CD4-positive, alpha-beta T cell treated with Interleukin-15 for 4 hours (primary cell): ENCODE measurements at regions not wholly inside any gene's neighbourhood (a gene's known extent, or its start where the extent isn't known, plus 50 kb on each side); places are given as distances from the start of the nearest gene placed in this dataset.
"Not testable (repeated sequence)": the region's sequence is repeated elsewhere in the genome, so short reads cannot be mapped to it uniquely, and the experiment has no call there.

Experiments used
- DNase-seq: peaks from one replicate; pipeline ENCODE4 v3.0.0-alpha.2; 2020; ENCODE audit warnings: low spot score

DNA sequence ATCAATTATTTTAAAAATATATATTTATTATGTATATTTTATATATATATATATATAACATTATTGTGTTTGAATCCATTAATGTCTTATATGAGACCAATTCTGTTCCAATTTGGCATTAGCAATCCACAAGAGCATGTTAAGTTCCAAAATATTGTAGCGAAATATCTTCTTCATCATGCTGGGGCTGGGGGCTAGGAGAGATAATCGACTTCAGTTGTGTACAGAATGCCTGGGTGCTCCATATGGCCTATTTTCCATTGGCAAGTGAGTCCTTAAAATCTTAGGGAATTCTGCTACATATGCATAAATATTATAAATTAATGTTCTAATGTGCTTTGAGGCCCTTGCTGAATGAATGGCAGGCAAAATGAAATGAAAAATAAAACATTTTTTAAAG lies 117.7 kb downstream of the PCDH7 start:
- DNase-seq, result no peak

GRCh38 chr4:30838331-30838730 lies 118.2 kb downstream of the PCDH7 start:
- DNase-seq, result no peak

DNA sequence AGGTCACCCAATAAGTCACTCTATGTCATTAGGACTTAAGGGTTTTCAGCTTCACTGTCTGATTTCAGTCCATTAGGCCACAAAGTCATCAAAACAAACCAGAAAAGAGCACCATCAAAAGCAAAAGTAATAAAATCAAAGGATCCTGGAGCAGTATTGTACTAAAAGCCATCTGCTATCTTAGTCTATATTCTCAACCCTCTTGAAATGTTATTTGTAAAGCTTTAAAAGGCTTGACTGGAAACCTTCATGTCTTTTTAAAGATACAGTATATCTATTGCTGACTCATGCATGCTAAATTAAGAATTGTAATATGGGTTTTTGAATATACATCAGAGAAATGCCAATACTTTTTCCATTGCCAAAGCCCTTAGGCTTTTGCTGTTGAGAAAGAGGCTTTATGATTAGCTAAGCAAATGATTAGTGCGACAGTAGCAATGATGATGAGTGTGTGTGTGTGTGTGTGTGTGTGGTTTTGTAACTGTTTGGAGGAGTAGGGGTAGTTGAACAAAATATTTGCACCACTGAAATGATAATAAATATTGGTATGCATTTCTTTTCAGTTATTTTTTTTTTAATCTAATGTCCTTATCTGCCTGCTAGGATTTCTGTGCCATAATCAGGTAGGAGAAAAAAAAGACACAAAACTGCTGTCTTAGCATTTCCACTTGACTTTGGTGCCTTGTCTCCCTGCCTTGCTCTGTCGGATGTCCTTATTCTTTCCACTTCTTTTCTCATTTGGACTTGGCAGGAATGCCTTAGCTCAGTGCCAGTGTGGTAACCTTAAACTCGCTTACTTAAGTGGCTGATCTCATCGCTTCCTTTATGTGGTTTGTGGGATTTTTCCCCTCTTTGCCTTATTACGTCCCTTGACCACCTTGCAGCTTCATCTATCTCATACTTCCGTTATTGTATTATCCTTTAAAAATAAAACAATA lies 119.7 kb downstream of the PCDH7 start:
- no peak for DNase-seq

- DNase-seq, result no peak
Observed at GRCh38 chr4:30840571-30840970, 120.4 kb downstream of the PCDH7 start.

DNA sequence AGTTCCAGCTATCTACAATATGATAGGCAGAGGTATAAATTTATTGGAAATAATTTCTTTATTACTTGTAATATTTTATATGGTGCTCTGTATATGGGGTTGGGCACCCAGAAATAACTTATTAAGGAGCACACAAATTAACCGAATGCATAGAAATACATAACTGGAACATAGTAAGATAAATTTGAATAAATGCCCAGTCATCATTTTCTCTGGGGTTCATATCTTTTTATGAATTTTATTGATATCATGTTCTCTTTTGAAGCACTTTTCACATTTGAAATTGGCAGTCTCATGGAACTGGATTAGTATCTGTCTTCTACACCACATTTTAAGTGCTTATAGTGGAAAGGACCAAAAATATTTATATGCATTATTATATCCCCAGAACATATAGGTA lies 122.0 kb downstream of the PCDH7 start:
- DNase-seq, result no peak

DNA sequence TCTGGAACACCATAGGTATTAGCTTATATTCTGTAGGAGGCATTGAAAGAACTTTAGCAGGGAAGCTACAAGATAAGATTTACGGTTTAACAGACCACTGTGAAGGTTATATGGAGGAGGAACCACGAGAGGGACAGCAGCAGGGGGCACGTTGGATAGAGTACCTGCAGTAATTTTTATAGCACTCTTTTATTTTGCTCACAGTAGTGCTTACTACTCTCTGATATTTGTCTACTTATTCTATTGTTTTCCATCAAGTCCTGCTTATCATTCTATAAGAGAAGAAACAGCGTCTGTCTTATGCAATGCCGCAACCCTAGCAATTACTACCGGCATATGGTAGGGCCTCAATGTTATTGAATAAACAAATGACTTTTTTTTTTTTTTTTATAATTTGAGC lies 122.5 kb downstream of the PCDH7 start:
- no peak for DNase-seq

DNA sequence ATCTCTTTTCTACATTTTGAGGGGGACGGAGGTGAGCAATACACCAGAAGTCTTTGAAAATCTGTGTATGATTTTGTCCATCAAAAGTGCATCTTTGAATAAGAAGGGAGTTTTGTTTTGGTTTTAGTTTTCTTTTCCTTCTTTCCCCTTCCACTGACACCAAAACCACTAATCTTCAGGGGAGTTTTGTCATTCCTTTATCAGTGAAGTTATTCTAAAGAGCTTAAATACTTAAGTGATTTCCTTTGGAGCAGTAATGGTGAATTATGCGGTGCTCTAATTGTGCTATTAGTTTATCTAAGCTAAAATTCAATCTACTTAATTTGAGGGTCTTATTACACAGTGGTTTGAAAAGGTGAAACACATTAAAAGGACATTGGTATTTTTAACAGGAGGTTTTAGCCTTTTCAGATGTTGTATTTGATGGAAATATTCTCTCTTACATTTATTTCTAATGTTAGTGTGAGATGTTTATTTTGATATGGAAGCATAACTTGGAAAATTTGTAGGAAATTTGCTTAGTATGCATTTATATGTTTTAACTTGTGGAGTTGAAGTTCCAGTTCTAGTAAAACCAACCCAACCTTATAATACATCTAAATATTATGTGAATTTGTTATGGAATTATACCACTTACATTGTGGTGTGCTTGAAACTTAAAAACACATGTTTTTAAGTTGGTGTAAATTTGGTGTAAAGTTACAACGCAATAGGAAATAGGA lies 124.9 kb downstream of the PCDH7 start:
- DNase-seq, result no peak

- no peak for DNase-seq
Observed at GRCh38 chr4:30847167-30847566, 127.0 kb downstream of the PCDH7 start.

- DNase-seq, result no peak
Observed at GRCh38 chr4:30847958-30848357, 127.8 kb downstream of the PCDH7 start.

DNA sequence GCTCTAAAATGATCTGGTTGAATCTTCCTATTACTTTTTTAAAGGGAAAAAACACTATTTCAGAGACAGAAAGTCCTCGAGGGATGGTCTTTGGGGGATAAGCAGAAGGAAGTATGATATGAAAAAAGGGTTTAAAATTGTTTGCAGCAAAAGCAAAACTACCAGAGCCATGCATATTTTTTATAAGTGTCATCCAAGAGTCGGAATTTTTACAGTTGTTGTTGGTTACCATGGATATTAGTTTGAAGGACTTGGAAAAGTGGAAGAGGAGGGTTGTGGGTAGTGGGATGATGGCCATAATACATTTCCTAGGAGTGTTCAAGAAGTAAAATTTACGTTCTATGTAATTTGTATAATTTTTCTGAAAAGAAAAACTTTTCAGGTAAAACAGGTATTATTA lies 134.4 kb downstream of the PCDH7 start:
- no peak for DNase-seq

DNA sequence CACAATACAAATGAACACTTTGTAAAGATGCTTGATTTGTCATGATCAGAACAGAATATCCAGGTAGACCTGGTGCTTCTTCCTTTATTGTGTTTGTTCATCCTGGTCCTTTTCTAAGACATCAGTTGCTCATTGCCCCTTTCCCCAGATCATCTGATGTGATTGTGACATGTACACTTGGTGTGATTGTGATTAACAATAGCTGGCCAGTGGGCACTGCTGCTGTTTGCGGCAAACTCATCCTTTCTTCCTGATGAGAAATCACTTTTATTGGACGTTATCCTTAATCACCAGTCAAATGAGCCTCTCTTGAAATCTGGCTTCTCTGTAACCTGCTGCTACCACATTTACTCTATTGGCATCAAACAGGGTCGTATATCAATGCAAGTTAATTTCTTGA lies 135.1 kb downstream of the PCDH7 start:
- DNase-seq, result no peak

GRCh38 chr4:30856795-30857564 lies 136.8 kb downstream of the PCDH7 start:
- DNase-seq, result no peak

DNA sequence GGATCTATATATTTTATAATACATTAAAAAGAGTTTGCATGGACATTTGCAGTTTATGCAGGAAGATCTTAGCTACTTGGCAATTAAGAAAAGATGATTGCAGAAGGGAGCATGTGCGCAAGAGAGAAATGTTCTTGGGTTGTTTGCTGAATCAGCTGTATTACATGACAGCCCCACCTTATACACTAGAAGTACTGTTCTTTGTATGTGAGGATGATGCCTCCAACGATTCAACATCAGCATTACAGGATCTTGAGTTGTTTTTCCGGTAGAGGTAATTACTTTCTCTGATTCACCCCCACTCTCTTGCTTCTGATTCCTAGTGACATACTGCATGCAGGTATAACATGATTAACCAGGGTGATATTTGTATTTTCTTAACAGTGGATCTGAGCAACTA lies 140.8 kb downstream of the PCDH7 start:
- DNase-seq, result no peak

GRCh38 chr4:30862196-30862595 lies 142.0 kb downstream of the PCDH7 start:
- no peak for DNase-seq

DNA sequence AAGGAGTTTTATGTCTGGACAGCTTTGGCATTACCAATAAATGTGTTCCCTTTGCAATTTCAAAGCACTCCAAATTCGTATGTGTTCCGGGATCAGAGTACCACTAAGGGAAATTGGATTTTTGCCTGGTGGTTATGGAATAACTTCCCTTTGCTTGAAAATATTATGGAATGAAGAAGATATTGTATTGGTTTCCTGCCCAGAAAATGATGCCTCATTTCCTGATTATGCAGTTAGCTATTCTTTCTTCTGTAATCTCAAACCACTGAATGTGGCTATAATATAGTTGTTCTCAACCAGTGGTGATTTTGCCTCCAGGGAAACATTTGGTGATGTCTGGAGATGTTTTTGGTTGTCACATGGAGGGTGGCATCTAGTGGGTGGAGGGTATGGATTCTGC lies 142.9 kb downstream of the PCDH7 start:
- DNase-seq, result no peak

GRCh38 chr4:30865691-30866090 lies 145.5 kb downstream of the PCDH7 start:
- no peak for DNase-seq

- no peak for DNase-seq
Observed at GRCh38 chr4:30866346-30866745, 146.2 kb downstream of the PCDH7 start.

GRCh38 chr4:30866907-30867306 lies 146.7 kb downstream of the PCDH7 start:
- no peak for DNase-seq

GRCh38 chr4:30867427-30867826 lies 147.3 kb downstream of the PCDH7 start:
- DNase-seq, result no peak

- DNase-seq, result no peak
Observed at GRCh38 chr4:30868111-30868895, 148.1 kb downstream of the PCDH7 start.

DNA sequence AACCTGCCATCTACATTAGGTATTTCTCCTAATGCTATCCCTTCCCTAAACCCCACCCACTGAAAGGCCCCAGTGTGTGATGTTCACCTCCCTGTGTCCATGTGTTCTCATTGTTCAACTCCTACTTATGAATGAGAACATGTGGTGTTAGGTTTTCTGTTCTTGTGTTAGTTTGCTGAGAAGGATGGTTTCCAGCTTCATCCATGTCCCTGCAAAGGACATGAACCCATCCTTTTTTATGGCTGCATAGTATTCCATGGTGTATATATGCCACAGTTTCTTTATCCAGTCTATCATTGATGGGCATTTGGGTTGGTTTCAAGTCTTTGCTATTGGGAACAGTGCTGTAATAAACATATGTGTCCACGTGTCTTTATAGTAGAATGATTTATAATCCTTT lies 149.2 kb downstream of the PCDH7 start:
- DNase-seq, result not testable (repeated sequence)

DNA sequence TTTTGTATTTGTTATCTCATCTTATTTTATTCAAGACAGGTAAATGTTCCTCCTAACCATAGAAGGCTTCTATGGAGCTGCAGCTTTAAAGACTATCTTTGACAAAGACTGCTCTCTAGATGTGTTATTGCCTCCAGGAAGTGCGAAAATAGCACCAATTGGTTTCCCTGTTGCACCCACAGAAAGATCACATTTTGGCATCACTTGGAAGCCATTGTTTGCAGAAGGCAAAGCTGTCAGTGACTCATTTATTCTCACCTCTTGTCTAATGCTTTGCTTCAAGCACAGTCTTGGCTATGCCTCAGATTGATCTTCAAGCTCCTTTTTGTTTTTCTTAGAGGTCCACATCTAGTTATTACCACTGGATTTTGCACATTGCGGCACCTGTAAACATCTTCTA lies 150.3 kb downstream of the PCDH7 start:
- no peak for DNase-seq
